Fibroblast of lung (primary cell): ENCODE measurements at regions not wholly inside any gene's neighbourhood (a gene's known extent, or its start where the extent isn't known, plus 50 kb on each side); places are given as distances from the start of the nearest gene placed in this dataset.

ENCODE experiments used
- EZH2 ChIP-seq: IDR thresholded peaks from 2 replicates; pipeline ENCODE4 v1.5.1; 2012; ENCODE audit warnings: low read length, control low read depth, mild to moderate bottlenecking; ENCODE audit errors: missing control alignments
- TF ChIP-seq, protein P1 (sequence below), 2 donors: IDR thresholded peaks in 1 of 2; conservative IDR thresholded peaks in 1 of 2; 1 replicate in 1 of 2; 2 replicates in 1 of 2; pipeline ENCODE4 v1.5.1; 2011 to 2012; ENCODE audit warnings: low read length in 2 of 2, control low read depth in 1 of 2, inconsistent platforms in 1 of 2, low read depth in 1 of 2, mild to moderate bottlenecking in 1 of 2

DNA sequence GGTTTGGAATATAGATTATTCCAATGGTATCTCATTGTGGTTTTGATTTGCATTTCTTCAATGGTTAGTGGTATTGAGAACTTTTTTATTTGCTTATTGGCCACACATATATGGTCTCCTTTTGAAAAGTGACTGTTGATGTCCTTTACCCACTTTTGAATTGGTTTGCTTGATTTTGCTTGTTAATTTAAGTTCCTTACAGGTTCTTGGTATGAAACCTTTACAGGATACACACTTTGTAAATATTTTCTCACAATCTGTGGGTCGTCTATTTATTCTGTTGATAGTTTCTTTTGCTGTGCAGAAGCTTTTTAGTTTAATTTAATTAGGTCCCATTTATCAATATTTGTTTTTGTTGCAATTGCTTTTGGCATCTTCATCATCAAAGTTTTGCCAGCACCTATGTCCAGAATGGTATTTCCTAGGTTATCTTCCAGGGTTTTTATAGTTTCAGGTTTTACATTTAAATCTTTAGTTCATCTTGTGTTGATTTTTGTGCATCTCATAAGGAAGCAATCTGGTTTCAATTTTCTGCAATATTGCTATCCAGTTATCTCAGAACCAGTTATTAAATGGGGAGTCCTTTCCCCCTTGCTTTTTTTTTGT, 475.7 kb upstream of the PABPC4L start:
- TF ChIP-seq, protein P1, sequence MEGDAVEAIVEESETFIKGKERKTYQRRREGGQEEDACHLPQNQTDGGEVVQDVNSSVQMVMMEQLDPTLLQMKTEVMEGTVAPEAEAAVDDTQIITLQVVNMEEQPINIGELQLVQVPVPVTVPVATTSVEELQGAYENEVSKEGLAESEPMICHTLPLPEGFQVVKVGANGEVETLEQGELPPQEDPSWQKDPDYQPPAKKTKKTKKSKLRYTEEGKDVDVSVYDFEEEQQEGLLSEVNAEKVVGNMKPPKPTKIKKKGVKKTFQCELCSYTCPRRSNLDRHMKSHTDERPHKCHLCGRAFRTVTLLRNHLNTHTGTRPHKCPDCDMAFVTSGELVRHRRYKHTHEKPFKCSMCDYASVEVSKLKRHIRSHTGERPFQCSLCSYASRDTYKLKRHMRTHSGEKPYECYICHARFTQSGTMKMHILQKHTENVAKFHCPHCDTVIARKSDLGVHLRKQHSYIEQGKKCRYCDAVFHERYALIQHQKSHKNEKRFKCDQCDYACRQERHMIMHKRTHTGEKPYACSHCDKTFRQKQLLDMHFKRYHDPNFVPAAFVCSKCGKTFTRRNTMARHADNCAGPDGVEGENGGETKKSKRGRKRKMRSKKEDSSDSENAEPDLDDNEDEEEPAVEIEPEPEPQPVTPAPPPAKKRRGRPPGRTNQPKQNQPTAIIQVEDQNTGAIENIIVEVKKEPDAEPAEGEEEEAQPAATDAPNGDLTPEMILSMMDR (conservative IDR thresholded peaks at IDR 0.05 in 1 of 2, IDR thresholded peaks at IDR 0.05 in 1 of 2; ENCODE audit: low read depth in 1 of 2, low read length in 2 of 2): no peak
- TF ChIP-seq EZH2: no peak
